Mesenchymal stem cell (in vitro differentiated cells and primary cell): ENCODE measurements at regions not wholly inside any gene's neighbourhood (a gene's known extent, or its start where the extent isn't known, plus 50 kb on each side); places are given as distances from the start of the nearest gene placed in this dataset.
"Not testable (repeated sequence)": the region's sequence is repeated elsewhere in the genome, so short reads cannot be mapped to it uniquely, and the experiment has no call there.

Experiments
- DNase-seq: peaks from one replicate; pipeline ENCODE4 v3.0.0-alpha.2; 2013
- H2AFZ ChIP-seq: one replicate; pipeline ENCODE4 v1.6.1; 2013; ENCODE audit warnings: low read depth, mild to moderate bottlenecking, control low read depth, inconsistent platforms, low read length, moderate library complexity
- H2AK5ac ChIP-seq: 2 replicates; pipeline ENCODE4 v1.6.1; 2013; ENCODE audit warnings: low read length, moderate library complexity, mild to moderate bottlenecking, inconsistent platforms; ENCODE audit not compliant: severe bottlenecking
- H2BK120ac ChIP-seq: one replicate; pipeline ENCODE4 v1.6.1; 2013; ENCODE audit warnings: low read depth, mild to moderate bottlenecking, inconsistent platforms, low read length, moderate library complexity
- H2BK12ac ChIP-seq, 2 experiments: one replicate each; pipeline ENCODE4 v1.6.1; 2013; ENCODE audit warnings: inconsistent platforms in 2 of 2, low read length in 2 of 2, mild to moderate bottlenecking in 2 of 2, moderate library complexity in 2 of 2, control low read depth in 1 of 2
- H2BK15ac ChIP-seq: one replicate; pipeline ENCODE4 v1.6.1; 2013; ENCODE audit warnings: mild to moderate bottlenecking, low read depth, inconsistent platforms; ENCODE audit not compliant: poor library complexity, severe bottlenecking
- H2BK5ac ChIP-seq: 2 replicates; pipeline ENCODE4 v1.6.1; 2013; ENCODE audit warnings: low read depth, mild to moderate bottlenecking, low read length, control low read depth, inconsistent platforms; ENCODE audit not compliant: poor library complexity, severe bottlenecking
- H3K14ac ChIP-seq, 2 experiments: one replicate each; pipeline ENCODE4 v1.6.1; 2013; ENCODE audit warnings: inconsistent platforms in 2 of 2, low read length in 2 of 2, control low read depth in 1 of 2, mild to moderate bottlenecking in 1 of 2, moderate library complexity in 1 of 2
- H3K18ac ChIP-seq, 2 experiments: one replicate each; pipeline ENCODE4 v1.6.1; 2013; ENCODE audit warnings: inconsistent platforms in 2 of 2, low read length in 2 of 2, control low read depth in 1 of 2, low read depth in 1 of 2, mild to moderate bottlenecking in 1 of 2
- H3K23ac ChIP-seq, 2 experiments: one replicate each; pipeline ENCODE4 v1.6.1; 2013; ENCODE audit warnings: inconsistent platforms in 2 of 2, low read length in 2 of 2, mild to moderate bottlenecking in 2 of 2, moderate library complexity in 2 of 2, control low read depth in 1 of 2
- H3K27ac ChIP-seq: 2 replicates; pipeline ENCODE4 v1.5.1; 2013; ENCODE audit warnings: mild to moderate bottlenecking, moderate library complexity, low read length, control low read depth, inconsistent platforms; ENCODE audit not compliant: poor library complexity, severe bottlenecking
- H3K27me3 ChIP-seq, 2 experiments: 2 replicates each; pipeline versions ENCODE4 v1.6.1 to v1.7.0; 2013; ENCODE audit warnings: low read length in 2 of 2, mild to moderate bottlenecking in 2 of 2, moderate library complexity in 2 of 2, control low read depth in 1 of 2, inconsistent platforms in 1 of 2; ENCODE audit not compliant: control insufficient read depth in 1 of 2, insufficient read depth in 1 of 2
- H3K36me3 ChIP-seq, 2 experiments: 2 replicates each; pipeline versions ENCODE4 v1.6.1 to v1.7.0; 2013; ENCODE audit warnings: low read length in 2 of 2, control low read depth in 1 of 2, inconsistent platforms in 1 of 2, low read depth in 1 of 2, mild to moderate bottlenecking in 1 of 2; ENCODE audit not compliant: insufficient read depth in 2 of 2, control insufficient read depth in 1 of 2
- H3K4ac ChIP-seq, 2 experiments: one replicate each; pipeline ENCODE4 v1.6.1; 2013; ENCODE audit warnings: inconsistent platforms in 2 of 2, low read length in 2 of 2, mild to moderate bottlenecking in 2 of 2, moderate library complexity in 2 of 2, control low read depth in 1 of 2, low read depth in 1 of 2
- H3K4me1 ChIP-seq: 2 replicates; pipeline ENCODE4 v1.6.1; 2013; ENCODE audit warnings: low read depth, low read length, control low read depth; ENCODE audit not compliant: control insufficient read depth, insufficient read depth
- H3K4me2 ChIP-seq: 2 replicates; pipeline ENCODE4 v1.6.1; 2013; ENCODE audit warnings: low read length, mild to moderate bottlenecking, inconsistent platforms; ENCODE audit not compliant: poor library complexity, severe bottlenecking
- H3K4me3 ChIP-seq, 2 experiments: 2 replicates each; pipeline versions ENCODE4 v1.5.1 to v1.7.0; 2013; ENCODE audit warnings: low read length in 2 of 2, mild to moderate bottlenecking in 2 of 2, control low read depth in 1 of 2, low read depth in 1 of 2; ENCODE audit not compliant: insufficient read depth in 1 of 2
- H3K79me1 ChIP-seq: replicated peaks from 2 replicates; pipeline ENCODE4 v1.6.1; 2013; ENCODE audit warnings: mild to moderate bottlenecking, control low read depth, low read length, inconsistent platforms; ENCODE audit not compliant: poor library complexity, severe bottlenecking
- H3K9ac ChIP-seq: 2 replicates; pipeline ENCODE4 v1.7.0; 2013; ENCODE audit warnings: mild to moderate bottlenecking, low read length, moderate library complexity
- H3K9me3 ChIP-seq: 2 replicates; pipeline ENCODE4 v1.7.0; 2013; ENCODE audit warnings: mild to moderate bottlenecking, low read length; ENCODE audit not compliant: control insufficient read depth
- H4K8ac ChIP-seq: one replicate; pipeline ENCODE4 v1.6.1; 2013; ENCODE audit warnings: inconsistent platforms, mild to moderate bottlenecking, low read length, moderate library complexity
- H4K91ac ChIP-seq: one replicate; pipeline ENCODE4 v1.6.1; 2013; ENCODE audit warnings: mild to moderate bottlenecking, low read length, inconsistent platforms
- WGBS: methylation state at CpG from one replicate; pipeline ENCODE4 v1.1.7; 2013; ENCODE audit warnings: mixed read lengths; 5-methylcytosine and 5-hydroxymethylcytosine counted together

- Histone ChIP-seq H2BK12ac (no peak overlapping the region), H3K14ac (peak overlapping the region in 1 of 2 experiments; percentile 82), H2AFZ (no peak overlapping the region), H2BK120ac (no peak overlapping the region), H3K4me2 (no peak overlapping the region), H3K4me3 (no peak overlapping the region), H3K9ac (no peak overlapping the region), H3K23ac (no peak overlapping the region), H4K91ac (no peak overlapping the region), H4K8ac (no peak overlapping the region), H3K18ac (no peak overlapping the region), H3K79me1 (no peaks in the 10 kb centered on the region), H2BK15ac (no peak overlapping the region), H3K4me1 (no peaks in the 10 kb centered on the region), H3K27me3 (no peaks in the 10 kb centered on the region), H3K36me3 (no peaks in the 10 kb centered on the region), H2AK5ac (no peak overlapping the region), H3K4ac (no peak overlapping the region), H3K27ac (no peak overlapping the region), H3K9me3 (no peaks in the 10 kb centered on the region), H2BK5ac (no peak overlapping the region)
- 98% methylated on average over 8 of the region's 8 CpGs for WGBS
- DNase-seq, result no peak
Measured at GRCh38 chr6:81262656-81263055, 489.8 kb downstream of the TENT5A start.

DNA sequence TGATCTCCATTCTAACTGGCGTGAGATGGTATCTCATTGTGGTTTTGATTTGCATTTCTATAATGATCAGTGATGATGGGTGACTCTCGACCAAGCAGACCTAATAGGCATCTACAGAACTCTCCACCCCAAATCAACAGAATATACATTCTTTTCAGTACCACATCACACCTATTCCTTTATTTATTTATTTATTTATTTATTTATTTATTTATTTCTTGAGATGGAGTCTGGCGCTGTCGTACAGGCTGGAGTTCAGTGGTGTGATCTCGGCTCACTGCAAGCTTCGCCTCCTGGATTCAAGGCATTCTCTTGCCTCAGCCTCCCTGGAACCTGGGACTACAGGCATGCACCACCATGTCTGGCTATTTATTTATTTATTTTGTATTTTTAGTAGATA, 496.3 kb downstream of the TENT5A start:
- H3K79me1 ChIP-seq, DNase-seq, H3K4me1 ChIP-seq, H2BK120ac ChIP-seq, H2AFZ ChIP-seq, H3K18ac ChIP-seq, H3K36me3 ChIP-seq, H2BK15ac ChIP-seq, H3K9me3 ChIP-seq, H2BK12ac ChIP-seq, H3K4ac ChIP-seq, H3K23ac ChIP-seq, H3K27me3 ChIP-seq, H4K8ac ChIP-seq, H3K27ac ChIP-seq, H2BK5ac ChIP-seq, H3K4me3 ChIP-seq, H4K91ac ChIP-seq, H3K9ac ChIP-seq, H2AK5ac ChIP-seq, H3K4me2 ChIP-seq, H3K14ac ChIP-seq: not testable (repeated sequence)
- 100% methylated on average over 4 of the region's 6 CpGs for WGBS

GRCh38 chr6:81253821-81254220, 498.7 kb downstream of the TENT5A start:
- H3K4me1 ChIP-seq, result no peaks in the 10 kb centered on the region
- H3K23ac ChIP-seq, result no peak overlapping the region
- H3K9ac ChIP-seq, result no peak overlapping the region
- no peak overlapping the region for H2AFZ ChIP-seq
- DNase-seq, result peak; percentile 8
- no peak overlapping the region for H3K27ac ChIP-seq
- no peak overlapping the region for H3K4me3 ChIP-seq
- H3K4ac ChIP-seq, result no peak overlapping the region
- no peak overlapping the region for H3K4me2 ChIP-seq
- no peak overlapping the region for H2BK12ac ChIP-seq
- H3K36me3 ChIP-seq, result no peaks in the 10 kb centered on the region
- H4K91ac ChIP-seq, result no peak overlapping the region
- no peak overlapping the region for H4K8ac ChIP-seq
- no peak overlapping the region for H2BK5ac ChIP-seq
- no peaks in the 10 kb centered on the region for H3K27me3 ChIP-seq
- no peaks in the 10 kb centered on the region for H3K79me1 ChIP-seq
- no peak overlapping the region for H2AK5ac ChIP-seq
- H3K18ac ChIP-seq, result no peak overlapping the region
- H3K9me3 ChIP-seq, result no peaks in the 10 kb centered on the region
- no peak overlapping the region for H2BK120ac ChIP-seq
- no peak overlapping the region for H3K14ac ChIP-seq
- no peak overlapping the region for H2BK15ac ChIP-seq

GRCh38 chr6:81252231-81252630, 500.2 kb downstream of the TENT5A start:
- Histone ChIP-seq H3K79me1 (no peaks in the 10 kb centered on the region), H2BK12ac (no peak overlapping the region), H4K91ac (no peak overlapping the region), H3K4ac (no peak overlapping the region), H3K18ac (no peak overlapping the region), H3K36me3 (no peaks in the 10 kb centered on the region), H2BK5ac (no peak overlapping the region), H3K4me3 (no peak overlapping the region), H3K9me3 (no peaks in the 10 kb centered on the region), H3K14ac (no peak overlapping the region), H4K8ac (no peak overlapping the region), H3K4me2 (no peak overlapping the region), H3K4me1 (no peaks in the 10 kb centered on the region), H3K27ac (no peak overlapping the region), H2AK5ac (no peak overlapping the region), H2AFZ (no peak overlapping the region), H3K23ac (no peak overlapping the region), H3K27me3 (no peaks in the 10 kb centered on the region), H2BK120ac (no peak overlapping the region), H2BK15ac (no peak overlapping the region), H3K9ac (no peak overlapping the region)
- 100% methylated on average over 1 of the region's 4 CpGs for WGBS
- no peak for DNase-seq
